H9 (cell line): ENCODE measurements at regions not wholly inside any gene's neighbourhood (a gene's known extent, or its start where the extent isn't known, plus 50 kb on each side); places are given as distances from the start of the nearest gene placed in this dataset.
A peak's percentile ranks its signal among the peaks of the same experiment; 100 is the strongest.

ENCODE experiments used
- DNase-seq: peaks from one replicate; pipeline ENCODE4 v3.0.0-alpha.2; 2017
- H2AFZ ChIP-seq: one replicate; pipeline ENCODE4 v1.6.1; 2013; ENCODE audit warnings: mild to moderate bottlenecking, low read length, control low read depth, moderate library complexity
- H2AK5ac ChIP-seq: 2 replicates; pipeline ENCODE4 v1.6.1; 2013; ENCODE audit warnings: low read length, control low read depth, mixed read lengths; ENCODE audit not compliant: insufficient read length
- H2BK120ac ChIP-seq: one replicate; pipeline ENCODE4 v1.6.1; 2013; ENCODE audit warnings: low read depth, mild to moderate bottlenecking, low read length, control low read depth, inconsistent platforms; ENCODE audit not compliant: poor library complexity, severe bottlenecking
- H2BK12ac ChIP-seq: 2 replicates; pipeline ENCODE4 v1.6.1; 2013; ENCODE audit warnings: low read length, control low read depth, mixed read lengths, low read depth; ENCODE audit not compliant: insufficient read length
- H2BK15ac ChIP-seq: 2 replicates; pipeline ENCODE4 v1.6.1; 2013; ENCODE audit warnings: low read depth, low read length, control low read depth
- H2BK20ac ChIP-seq: one replicate; pipeline ENCODE4 v1.6.1; 2013; ENCODE audit warnings: low read depth, mild to moderate bottlenecking, low read length, control low read depth, inconsistent platforms; ENCODE audit not compliant: poor library complexity, severe bottlenecking
- H2BK5ac ChIP-seq: 2 replicates; pipeline ENCODE4 v1.6.1; 2013; ENCODE audit warnings: low read length, control low read depth, mixed read lengths; ENCODE audit not compliant: insufficient read length
- H3K14ac ChIP-seq: 2 replicates; pipeline ENCODE4 v1.6.1; 2013; ENCODE audit warnings: low read length, control low read depth; ENCODE audit not compliant: insufficient read depth
- H3K18ac ChIP-seq: 2 replicates; pipeline ENCODE4 v1.6.1; 2013; ENCODE audit warnings: low read depth, mild to moderate bottlenecking, mixed read lengths, low read length, control low read depth; ENCODE audit not compliant: insufficient read length
- H3K23ac ChIP-seq: 2 replicates; pipeline ENCODE4 v1.6.1; 2013; ENCODE audit warnings: low read length, control low read depth, mixed read lengths, low read depth; ENCODE audit not compliant: insufficient read length
- H3K23me2 ChIP-seq: 2 replicates; pipeline ENCODE4 v1.6.1; 2013; ENCODE audit warnings: low read depth, mild to moderate bottlenecking, mixed read lengths, low read length, control low read depth; ENCODE audit not compliant: insufficient read length, poor library complexity, severe bottlenecking
- H3K27ac ChIP-seq: 2 replicates; pipeline ENCODE4 v1.5.1; 2013; ENCODE audit warnings: low read length, control low read depth, mixed read lengths, low read depth; ENCODE audit not compliant: insufficient read length
- H3K27me3 ChIP-seq: 2 replicates; pipeline ENCODE4 v1.6.1; 2013; ENCODE audit warnings: low read length, control low read depth, inconsistent platforms; ENCODE audit not compliant: insufficient read depth
- H3K4ac ChIP-seq: 2 replicates; pipeline ENCODE4 v1.6.1; 2013; ENCODE audit warnings: low read depth, mild to moderate bottlenecking, control low read depth, inconsistent platforms, low read length, moderate library complexity
- H3K4me1 ChIP-seq: 2 replicates; pipeline ENCODE4 v1.6.1; 2013; ENCODE audit warnings: low read length, control low read depth, inconsistent platforms; ENCODE audit not compliant: insufficient read depth
- H3K4me2 ChIP-seq: 2 replicates; pipeline ENCODE4 v1.6.1; 2013; ENCODE audit warnings: low read length, control low read depth, mixed read lengths; ENCODE audit not compliant: insufficient read length, insufficient read depth
- H3K56ac ChIP-seq: 2 replicates; pipeline ENCODE4 v1.6.1; 2013; ENCODE audit warnings: low read depth, mild to moderate bottlenecking, mixed read lengths, low read length, control low read depth; ENCODE audit not compliant: insufficient read length
- H3K79me1 ChIP-seq: 2 replicates; pipeline ENCODE4 v1.6.1; 2013; ENCODE audit warnings: low read depth, mild to moderate bottlenecking, moderate library complexity, low read length, control low read depth, inconsistent platforms; ENCODE audit not compliant: insufficient read depth, poor library complexity, severe bottlenecking
- H3K79me2 ChIP-seq: 2 replicates; pipeline ENCODE4 v1.6.1; 2013; ENCODE audit warnings: low read length, control low read depth, inconsistent platforms; ENCODE audit not compliant: insufficient read depth
- H3K9ac ChIP-seq: 2 replicates; pipeline ENCODE4 v1.6.1; 2013; ENCODE audit warnings: low read length, control low read depth, mixed read lengths; ENCODE audit not compliant: insufficient read length; ENCODE audit errors: extremely low read depth
- H3K9me3 ChIP-seq: one replicate; pipeline ENCODE4 v1.6.1; 2013; ENCODE audit warnings: low read depth, low read length, inconsistent platforms; ENCODE audit not compliant: control insufficient read depth
- H3T11ph ChIP-seq: one replicate; pipeline ENCODE4 v1.6.1; 2013; ENCODE audit warnings: mild to moderate bottlenecking, low read length, control low read depth, inconsistent platforms
- H4K20me1 ChIP-seq: one replicate; pipeline ENCODE4 v1.6.1; 2013; ENCODE audit not compliant: control insufficient read depth, insufficient read length, insufficient read depth
- H4K5ac ChIP-seq: 2 replicates; pipeline ENCODE4 v1.6.1; 2013; ENCODE audit warnings: low read depth, mild to moderate bottlenecking, mixed read lengths, low read length, control low read depth; ENCODE audit not compliant: insufficient read length
- H4K8ac ChIP-seq: replicated peaks from 2 replicates; pipeline ENCODE4 v1.6.1; 2013; ENCODE audit warnings: low read length, control low read depth, mixed read lengths, low read depth; ENCODE audit not compliant: insufficient read length
- H4K91ac ChIP-seq: 2 replicates; pipeline ENCODE4 v1.6.1; 2013; ENCODE audit warnings: low read depth, mild to moderate bottlenecking, moderate library complexity, mixed read lengths, low read length, control low read depth; ENCODE audit not compliant: insufficient read length
- H3K27ac Mint-ChIP-seq, 3 experiments: 2 replicates in 2 of 3; 3 replicates in 1 of 3; pipeline ENCODE4 v1.8.0; 2020 to 2021; ENCODE audit warnings: mixed read lengths in 3 of 3, mild to moderate bottlenecking in 1 of 3, moderate library complexity in 1 of 3
- H3K27me3 Mint-ChIP-seq: 2 replicates; pipeline ENCODE4 v1.8.0; 2021; ENCODE audit warnings: low read depth, mild to moderate bottlenecking, moderate library complexity, mixed read lengths
- H3K36me3 Mint-ChIP-seq, 3 experiments: 2 replicates in 2 of 3; 3 replicates in 1 of 3; pipeline ENCODE4 v1.8.0; 2020 to 2021; ENCODE audit warnings: low read depth in 3 of 3, mixed read lengths in 3 of 3; ENCODE audit not compliant: insufficient read depth in 1 of 3
- H3K4me1 Mint-ChIP-seq, 2 experiments: 2 replicates each; pipeline ENCODE4 v1.8.0; 2020; ENCODE audit warnings: mixed read lengths in 2 of 2
- H3K4me3 Mint-ChIP-seq, 2 experiments: 2 replicates in 1 of 2; 3 replicates in 1 of 2; pipeline ENCODE4 v1.8.0; 2020 to 2021; ENCODE audit warnings: mild to moderate bottlenecking in 2 of 2, mixed read lengths in 2 of 2, moderate library complexity in 1 of 2
- H3K9me3 Mint-ChIP-seq, 2 experiments: 2 replicates in 1 of 2; 3 replicates in 1 of 2; pipeline ENCODE4 v1.8.0; 2020; ENCODE audit warnings: mild to moderate bottlenecking in 2 of 2, mixed read lengths in 2 of 2, moderate library complexity in 1 of 2
- CTCF ChIP-seq: fragments of 200-600 bp; sonication (generic); conservative IDR thresholded peaks from 3 replicates; pipeline ENCODE4 v1.8.0; 2021; ENCODE audit warnings: antibody characterized with exemption, mild to moderate bottlenecking
- WGBS: extraction: QIAGEN DNeasy Blood & Tissue Kit; methylation state at CpG from one replicate; pipeline ENCODE4 v1.1.7; 2013; ENCODE audit warnings: missing lambda C conversion rate, low lambda C conversion rate, mixed read lengths; ENCODE audit not compliant: insufficient read length; ENCODE audit errors: extremely low coverage; 5-methylcytosine and 5-hydroxymethylcytosine counted together

GRCh38 chr5:112628214-112628980 lies 109.3 kb upstream of the APC start:
- Histone ChIP-seq H2BK120ac (no peak overlapping the region), H4K20me1 (no peaks in the 10 kb centered on the region), H3K27me3 (no peaks in the 10 kb centered on the region), H4K8ac (no peak overlapping the region), H3K23me2 (no peaks in the 10 kb centered on the region), H3K27ac (no peak overlapping the region), H3K14ac (no peak overlapping the region), H3K56ac (no peak overlapping the region), H2BK15ac (no peak overlapping the region), H2AFZ (no peak overlapping the region), H3K4ac (no peak overlapping the region), H2BK20ac (no peak overlapping the region), H3K9ac (no peak overlapping the region), H2BK12ac (no peak overlapping the region), H3K79me1 (no peaks in the 10 kb centered on the region), H3T11ph (no peak overlapping the region), H3K9me3 (no peaks in the 10 kb centered on the region), H3K23ac (no peak overlapping the region), H4K5ac (no peak overlapping the region), H3K4me1 (peaks cover 2% of the 10 kb centered on the region; the same call in 1 of the 2 replicates), H2AK5ac (no peak overlapping the region), H3K4me2 (no peak overlapping the region), H4K91ac (no peak overlapping the region), H3K79me2 (no peaks in the 10 kb centered on the region), H2BK5ac (no peak overlapping the region), H3K18ac (no peak overlapping the region)
- no peak for TF ChIP-seq CTCF
- Mint-ChIP-seq H3K27me3 (no peaks in the 10 kb centered on the region; the same call in 1 of the 2 replicates), H3K36me3 (no peaks in the 10 kb centered on the region), H3K27ac (peak overlapping the region in 2 of 3 experiments; percentile 45 to 65; a peak in 2 of 7 replicates), H3K4me3 (peak overlapping the region in 1 of 2 experiments; percentile 41; a peak in 1 of 5 replicates), H3K9me3 (peaks cover 3% of the 10 kb centered on the region in 2 experiments; a peak in 4 of 5 replicates), H3K4me1 (peaks cover 14 to 21% of the 10 kb centered on the region in 2 experiments)
- WGBS, result no CpG with 5 or more reads among the region's 6 CpGs
- peak; percentile 32 for DNase-seq
